Liver (tissue), 8 donors: ENCODE measurements at regions not wholly inside any gene's neighbourhood (a gene's known extent, or its start where the extent isn't known, plus 50 kb on each side); places are given as distances from the start of the nearest gene placed in this dataset.

Experiments used
- DNase-seq: peaks from one replicate; pipeline ENCODE4 v3.0.0-alpha.2; 2017; ENCODE audit warnings: low spot score
- H3K27ac ChIP-seq, 2 donors: one replicate each; pipeline ENCODE4 v1.7.0; 2013; ENCODE audit warnings: inconsistent platforms in 2 of 2, low read length in 2 of 2, control low read depth in 1 of 2, low read depth in 1 of 2, mild to moderate bottlenecking in 1 of 2
- H3K27me3 ChIP-seq, 4 donors: one replicate each; pipeline versions ENCODE4 v1.6.1 to v1.7.0; 2013; ENCODE audit warnings: low read length in 3 of 4, inconsistent platforms in 1 of 4, mild to moderate bottlenecking in 1 of 4, moderate library complexity in 1 of 4; ENCODE audit not compliant: control insufficient read depth in 4 of 4, insufficient read depth in 4 of 4
- H3K36me3 ChIP-seq, 4 donors: one replicate each; pipeline versions ENCODE4 v1.6.1 to v1.7.0; 2013; ENCODE audit warnings: low read length in 3 of 4, mild to moderate bottlenecking in 3 of 4, low read depth in 1 of 4, moderate library complexity in 1 of 4; ENCODE audit not compliant: control insufficient read depth in 4 of 4, insufficient read depth in 3 of 4
- H3K4me1 ChIP-seq, 4 donors: one replicate each; pipeline versions ENCODE4 v1.6.1 to v1.7.0; 2013; ENCODE audit warnings: low read length in 3 of 4, mild to moderate bottlenecking in 3 of 4, moderate library complexity in 1 of 4; ENCODE audit not compliant: control insufficient read depth in 4 of 4, insufficient read depth in 4 of 4
- H3K4me3 ChIP-seq, 3 donors: one replicate each; pipeline versions ENCODE4 v1.6.1 to v1.7.0; 2013; ENCODE audit warnings: low read length in 3 of 3, control low read depth in 1 of 3, low read depth in 1 of 3, mild to moderate bottlenecking in 1 of 3
- H3K9ac ChIP-seq, 2 donors: one replicate each; pipeline ENCODE4 v1.7.0; 2013; ENCODE audit warnings: low read length in 2 of 2, mild to moderate bottlenecking in 2 of 2, moderate library complexity in 2 of 2, control low read depth in 1 of 2, low read depth in 1 of 2
- H3K9me3 ChIP-seq, 4 donors: one replicate each; pipeline versions ENCODE4 v1.6.1 to v1.7.0; 2013; ENCODE audit warnings: low read length in 3 of 4; ENCODE audit not compliant: control insufficient read depth in 4 of 4
- ATF3 ChIP-seq: IDR thresholded peaks from 2 replicates; pipeline ENCODE4 v1.6.1; 2016; ENCODE audit warnings: antibody characterized with exemption
- CTCF ChIP-seq: fragments of 150-350 bp; IDR thresholded peaks from 2 replicates; pipeline ENCODE4 v1.5.1; 2017; ENCODE audit warnings: improper control_type of control experiment, low read depth, low read length; ENCODE audit not compliant: missing input control
- FOXA1 ChIP-seq: IDR thresholded peaks from 2 replicates; pipeline ENCODE4 v1.6.1; 2016; ENCODE audit warnings: antibody characterized with exemption
- FOXA2 ChIP-seq: IDR thresholded peaks from 2 replicates; pipeline ENCODE4 v1.6.1; 2016; ENCODE audit warnings: antibody characterized with exemption
- GABPA ChIP-seq, 2 donors: IDR thresholded peaks in 1 of 2; conservative IDR thresholded peaks in 1 of 2; 2 replicates each; pipeline ENCODE4 v1.6.1; 2016; ENCODE audit warnings: antibody characterized with exemption in 2 of 2, mild to moderate bottlenecking in 1 of 2, moderate library complexity in 1 of 2
- HNF4A ChIP-seq, 2 donors: conservative IDR thresholded peaks; 2 replicates each; pipeline ENCODE4 v1.6.1; 2016; ENCODE audit warnings: antibody characterized with exemption in 2 of 2, mild to moderate bottlenecking in 2 of 2
- HNF4G ChIP-seq: IDR thresholded peaks from 2 replicates; pipeline ENCODE4 v1.6.1; 2016; ENCODE audit warnings: antibody characterized with exemption
- JUND ChIP-seq, 2 donors: IDR thresholded peaks; 2 replicates each; pipeline ENCODE4 v1.6.1; 2016; ENCODE audit warnings: antibody characterized with exemption in 2 of 2
- MAX ChIP-seq: IDR thresholded peaks from 2 replicates; pipeline ENCODE4 v1.6.1; 2016; ENCODE audit warnings: antibody characterized with exemption
- NR2F2 ChIP-seq: IDR thresholded peaks from 2 replicates; pipeline ENCODE4 v1.6.1; 2016; ENCODE audit warnings: antibody characterized with exemption
- REST ChIP-seq: IDR thresholded peaks from 2 replicates; pipeline ENCODE4 v1.6.1; 2016; ENCODE audit warnings: antibody characterized with exemption, mild to moderate bottlenecking
- RXRA ChIP-seq, 2 donors: IDR thresholded peaks; 2 replicates each; pipeline ENCODE4 v1.6.1; 2017 to 2018; ENCODE audit warnings: antibody characterized with exemption in 2 of 2, mild to moderate bottlenecking in 1 of 2
- SP1 ChIP-seq: IDR thresholded peaks from 2 replicates; pipeline ENCODE4 v1.6.1; 2018; ENCODE audit warnings: antibody characterized with exemption, mild to moderate bottlenecking
- YY1 ChIP-seq: IDR thresholded peaks from 2 replicates; pipeline ENCODE4 v1.6.1; 2016; ENCODE audit warnings: antibody characterized with exemption, mild to moderate bottlenecking
- ZBTB33 ChIP-seq: IDR thresholded peaks from 2 replicates; pipeline ENCODE4 v1.6.1; 2016; ENCODE audit warnings: antibody characterized with exemption
- WGBS: extraction: QIAGEN DNeasy Blood & Tissue Kit; methylation state at CpG from one replicate; pipeline ENCODE4 v1.1.7; 2013; 5-methylcytosine and 5-hydroxymethylcytosine counted together
- donor health status: healthy.
- donor health status: healthy.
- donor health status: healthy.
- donor health status: healthy.
- donor health status: healthy.

- WGBS: 77% methylated on average over 3 of the region's 3 CpGs
- no peak for TF ChIP-seq REST
- TF ChIP-seq JUND (IDR thresholded peaks at IDR 0.05): no peak
Observed at GRCh38 chr9:89690334-89690912, 85.6 kb downstream of the GADD45G start.

GRCh38 chr9:89695441-89695891 is 90.7 kb downstream of the GADD45G start:
- peaks cover 16 to 47% (median 40%) of the 10 kb centered on the region in 4 donors for H3K4me1 ChIP-seq
- H3K27ac ChIP-seq: no peak overlapping the region

More at GRCh38 chr9:89690334-89690912, 85.6 kb downstream of the GADD45G start:
- H3K4me3 ChIP-seq: no peak overlapping the region
- no peak for DNase-seq
- no peaks in the 10 kb centered on the region for H3K9me3 ChIP-seq
- peaks cover 10 to 17% (median 14%) of the 10 kb centered on the region in 4 donors for H3K4me1 ChIP-seq
- H3K27me3 ChIP-seq: no peaks in the 10 kb centered on the region
- H3K36me3 ChIP-seq: no peaks in the 10 kb centered on the region
- no peak overlapping the region for H3K27ac ChIP-seq
- no peak overlapping the region for H3K9ac ChIP-seq

More at GRCh38 chr9:89695441-89695891, 90.7 kb downstream of the GADD45G start:
- WGBS: 87% methylated on average over 5 of the region's 5 CpGs
- Histone ChIP-seq H3K9ac (no peak overlapping the region), H3K36me3 (no peaks in the 10 kb centered on the region), H3K27me3 (no peaks in the 10 kb centered on the region), H3K9me3 (no peaks in the 10 kb centered on the region), H3K4me3 (no peak overlapping the region)
- no peak for TF ChIP-seq SP1
- TF ChIP-seq NR2F2: no peak
- TF ChIP-seq CTCF: no peak
- no peak for TF ChIP-seq ATF3
- no peak for TF ChIP-seq GABPA (IDR thresholded peaks at IDR 0.05 in 1 of 2, conservative IDR thresholded peaks at IDR 0.05 in 1 of 2)
- no peak for TF ChIP-seq HNF4G
- TF ChIP-seq RXRA (IDR thresholded peaks at IDR 0.05): no peak
- TF ChIP-seq JUND (IDR thresholded peaks at IDR 0.05): no peak
- no peak for TF ChIP-seq ZBTB33
- TF ChIP-seq HNF4A (conservative IDR thresholded peaks at IDR 0.05): no peak
- no peak for TF ChIP-seq MAX
- TF ChIP-seq FOXA2: no peak
- TF ChIP-seq FOXA1: no peak
- TF ChIP-seq YY1: no peak
- DNase-seq: no peak
